GM19324 (cell line): ENCODE measurements at regions not wholly inside any gene's neighbourhood (a gene's known extent, or its start where the extent isn't known, plus 50 kb on each side); places are given as distances from the start of the nearest gene placed in this dataset.

Experiments used
- ATAC-seq: cut with Tn5 transposase; IDR thresholded peaks from one replicate; pipeline ENCODE4 v1.9.1; 2021; ENCODE audit warnings: mild to moderate bottlenecking, moderate library complexity; ENCODE audit not compliant: unreplicated experiment, low FRiP score

DNA sequence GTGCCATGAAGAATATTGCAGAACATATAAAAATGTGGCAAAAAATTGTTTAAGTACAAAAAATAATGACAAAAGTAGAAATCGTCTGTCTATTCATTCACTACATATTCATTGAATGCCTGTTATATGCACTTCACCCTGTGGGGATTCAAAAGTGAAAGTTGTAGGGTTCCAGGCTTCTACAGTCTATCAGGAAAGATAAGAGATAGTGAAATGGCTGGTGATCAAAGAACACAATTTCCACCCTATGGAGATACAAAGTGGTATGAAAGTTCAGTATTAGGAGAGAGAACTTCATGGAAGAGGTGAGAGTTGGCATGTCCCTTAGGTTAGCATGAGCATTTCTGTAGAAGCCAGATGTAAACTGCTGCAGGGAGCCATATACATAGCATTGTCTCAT, 127.0 kb upstream of the PMFBP1 start:
- no peak for ATAC-seq

DNA sequence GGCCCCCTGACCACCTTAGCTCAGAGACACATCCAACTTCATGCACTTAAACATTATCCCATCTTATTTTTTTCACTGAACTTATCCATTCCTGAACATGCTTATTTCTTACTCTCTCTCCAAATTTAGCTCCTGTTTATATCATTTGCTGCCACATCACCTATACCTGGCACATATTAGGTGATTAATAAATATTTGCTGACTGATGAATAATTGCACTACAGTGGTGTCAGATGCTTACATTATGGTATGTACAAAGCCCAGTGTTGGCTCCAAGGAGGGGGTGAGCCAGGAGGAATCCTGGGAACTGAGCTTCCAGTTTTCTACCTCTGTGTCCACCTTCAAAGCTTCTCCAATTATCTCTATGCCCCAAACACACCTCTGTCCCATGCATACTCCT, 124.0 kb upstream of the PMFBP1 start:
- ATAC-seq, result no peak

DNA sequence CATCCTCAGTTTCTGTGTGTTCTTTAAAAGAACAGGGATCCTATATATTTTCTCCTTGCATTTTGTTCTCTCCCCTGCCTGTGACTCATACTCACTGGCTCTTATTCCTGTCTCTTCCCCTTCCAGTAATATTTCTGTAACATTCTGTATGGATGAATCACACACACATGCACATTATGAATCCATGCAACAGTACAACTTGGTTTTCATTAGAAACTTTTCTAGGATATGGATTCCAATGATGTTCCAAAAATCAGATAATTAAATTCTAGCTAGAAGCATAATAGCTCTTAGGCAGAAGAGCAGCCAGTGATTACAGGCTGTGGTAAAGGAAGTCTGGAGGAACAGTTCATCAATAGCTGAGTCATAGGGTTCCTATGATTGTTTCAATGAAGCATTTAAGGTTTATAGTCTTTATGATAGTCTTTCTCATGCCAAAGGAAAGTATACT, 119.6 kb upstream of the PMFBP1 start:
- no peak for ATAC-seq

DNA sequence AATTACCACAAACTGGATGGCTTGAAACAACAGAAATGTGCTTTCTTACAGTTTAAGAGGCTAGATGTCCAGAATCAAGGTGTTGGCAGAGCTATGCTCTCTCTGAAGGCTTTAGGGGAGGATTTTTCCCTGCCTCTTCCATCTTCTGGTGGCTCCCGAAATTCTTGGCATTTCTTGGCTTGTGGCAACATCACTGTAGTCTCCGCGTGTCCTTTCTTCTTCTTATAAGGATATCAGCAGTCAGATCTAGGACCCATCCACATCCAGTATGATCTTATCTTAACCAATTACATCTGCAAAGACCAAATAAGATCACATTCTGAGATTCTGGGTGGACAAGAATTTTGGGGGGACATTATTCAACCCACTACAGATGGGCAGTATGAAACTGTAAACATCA, 119.2 kb upstream of the PMFBP1 start:
- no peak for ATAC-seq

DNA sequence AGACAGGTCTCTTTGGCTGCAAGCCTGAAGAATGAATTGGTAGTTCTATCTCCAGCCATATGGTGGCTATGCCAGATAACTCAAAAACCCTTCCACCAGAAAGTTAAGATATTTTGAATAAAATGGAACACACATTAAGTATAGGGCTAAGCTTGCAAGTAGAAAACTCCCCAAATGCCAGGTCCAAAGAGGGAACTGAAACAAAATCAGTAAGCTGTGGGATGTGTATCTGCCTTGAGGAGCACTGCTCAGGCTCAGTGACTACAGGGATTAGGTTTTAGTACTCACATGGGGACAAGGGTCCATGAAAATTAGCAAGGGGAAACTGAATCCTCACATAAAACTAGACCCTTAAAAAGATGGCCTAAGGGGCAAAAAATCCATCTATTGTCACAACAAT, 115.7 kb upstream of the PMFBP1 start:
- ATAC-seq, result no peak

DNA sequence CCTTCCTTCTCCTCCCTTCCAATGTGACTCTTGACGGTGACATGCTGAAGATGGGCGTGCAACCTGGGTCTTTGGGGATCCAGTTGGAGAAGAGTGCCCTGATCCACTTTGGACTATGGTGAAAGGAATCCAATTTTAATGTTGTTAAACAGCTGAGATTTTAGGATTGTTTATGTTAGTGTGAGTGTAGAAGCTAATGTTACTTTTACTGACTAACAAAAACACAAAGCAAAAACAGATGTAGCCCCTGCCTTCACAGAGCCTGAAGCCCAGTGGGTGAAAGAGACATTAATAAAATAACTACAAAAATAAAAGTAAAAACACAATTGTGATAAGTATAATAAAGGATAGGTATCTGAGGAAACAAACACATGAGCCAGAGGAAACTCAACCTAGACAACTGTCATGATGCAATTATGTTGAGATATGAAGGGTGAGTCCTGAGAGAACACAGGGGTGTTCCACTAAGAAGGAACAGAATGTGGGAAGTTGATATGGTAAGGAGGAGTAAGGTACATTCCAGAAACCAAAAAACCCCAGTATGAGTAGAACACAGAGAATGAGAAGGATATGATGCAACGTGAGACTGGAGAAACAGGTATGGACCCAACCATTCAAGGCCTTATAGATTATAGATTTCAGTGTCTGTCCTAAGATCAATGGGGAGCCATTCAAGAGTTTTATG, 115.1 kb upstream of the PMFBP1 start:
- no peak for ATAC-seq

DNA sequence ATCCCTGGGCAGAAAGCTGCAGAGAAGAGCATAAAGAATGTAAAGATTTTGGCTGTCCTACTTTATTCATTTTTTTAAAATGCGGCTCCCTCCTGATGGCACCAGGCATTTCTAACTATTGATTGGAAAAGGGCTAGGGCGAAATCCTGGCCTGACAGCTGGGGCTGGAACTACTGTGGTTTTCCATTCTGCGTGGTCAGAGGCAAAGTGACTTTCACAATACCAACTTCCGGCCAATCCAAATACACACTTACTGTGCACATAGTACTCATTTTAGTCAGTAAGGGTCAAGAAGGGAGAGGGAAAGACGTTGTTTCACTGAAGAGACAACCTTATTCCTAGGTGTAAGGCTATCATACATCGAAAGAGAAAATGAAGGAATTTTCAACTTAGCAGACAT, 113.8 kb upstream of the PMFBP1 start:
- no peak for ATAC-seq

DNA sequence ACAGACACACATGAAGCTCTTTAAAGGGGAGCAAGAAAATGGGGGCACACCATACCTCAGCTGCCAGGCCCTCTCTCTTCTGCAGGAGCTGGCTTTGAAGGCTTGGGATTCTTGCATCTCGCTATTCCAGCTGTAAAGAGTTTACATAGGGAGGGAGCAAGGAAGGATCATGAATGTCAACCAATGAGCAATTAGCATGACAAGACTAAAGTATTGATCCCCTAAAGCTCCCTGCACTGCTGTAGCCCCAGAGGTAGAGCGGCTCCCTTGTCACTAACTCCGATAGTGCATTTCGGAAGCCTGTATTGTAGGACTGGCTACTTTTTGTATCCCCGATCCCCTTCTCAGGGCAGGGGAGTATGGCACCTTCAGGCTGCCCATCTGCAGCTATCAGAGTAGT, 113.4 kb upstream of the PMFBP1 start:
- no peak for ATAC-seq

DNA sequence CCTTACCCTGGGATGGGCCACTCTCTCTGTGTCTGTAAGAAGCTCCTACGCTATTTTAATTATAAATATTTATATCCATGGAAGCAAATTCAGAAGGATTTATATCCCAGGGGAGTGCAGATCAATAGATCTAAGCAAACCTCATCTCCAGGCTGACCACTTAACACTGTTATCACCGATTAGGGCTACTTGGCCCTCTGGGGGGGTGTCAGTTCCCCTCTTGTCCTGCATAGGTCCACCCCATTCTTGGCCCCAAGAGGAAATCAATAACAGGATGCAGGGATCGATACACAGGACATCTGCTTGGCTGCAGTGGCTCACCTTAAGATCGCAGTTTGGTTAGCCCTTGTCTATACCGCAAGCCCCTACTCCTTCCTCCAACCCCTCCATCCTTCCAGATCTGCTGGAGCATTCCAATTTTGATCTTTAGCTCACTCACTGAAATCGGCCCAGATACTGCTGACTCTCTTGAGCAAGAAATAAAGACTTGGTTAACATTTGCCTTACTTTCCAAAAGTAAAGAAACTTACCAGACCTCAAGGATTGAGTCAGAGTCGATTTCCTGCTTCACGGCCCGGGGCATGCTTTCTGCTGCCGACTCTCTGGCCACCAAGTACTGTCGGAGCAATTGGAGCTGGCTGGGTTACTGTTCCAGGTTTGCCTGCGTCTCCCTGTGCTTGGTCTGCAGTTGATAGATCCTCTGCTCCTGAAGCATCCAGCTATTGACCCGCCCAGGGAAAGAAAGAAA, 112.3 kb upstream of the PMFBP1 start:
- ATAC-seq, result no peak

DNA sequence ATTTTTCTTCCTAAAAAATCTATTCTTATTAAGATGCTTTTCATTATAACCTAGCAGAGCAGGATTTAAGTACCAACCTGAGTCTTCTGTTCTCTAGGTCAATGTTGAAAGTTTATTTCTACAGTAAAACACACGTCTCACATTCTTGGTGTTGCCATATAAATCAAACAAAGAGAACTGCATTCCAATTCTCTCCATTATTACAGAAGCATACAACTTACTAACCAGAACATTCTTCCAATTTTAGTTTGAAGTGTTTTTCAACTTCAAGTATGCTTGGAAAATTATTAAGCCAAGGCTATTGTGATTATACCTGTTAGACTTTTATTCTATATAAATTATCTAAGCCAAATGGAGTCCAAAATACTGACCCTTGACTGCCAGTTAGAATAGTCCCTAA, 110.4 kb upstream of the PMFBP1 start:
- no peak for ATAC-seq

DNA sequence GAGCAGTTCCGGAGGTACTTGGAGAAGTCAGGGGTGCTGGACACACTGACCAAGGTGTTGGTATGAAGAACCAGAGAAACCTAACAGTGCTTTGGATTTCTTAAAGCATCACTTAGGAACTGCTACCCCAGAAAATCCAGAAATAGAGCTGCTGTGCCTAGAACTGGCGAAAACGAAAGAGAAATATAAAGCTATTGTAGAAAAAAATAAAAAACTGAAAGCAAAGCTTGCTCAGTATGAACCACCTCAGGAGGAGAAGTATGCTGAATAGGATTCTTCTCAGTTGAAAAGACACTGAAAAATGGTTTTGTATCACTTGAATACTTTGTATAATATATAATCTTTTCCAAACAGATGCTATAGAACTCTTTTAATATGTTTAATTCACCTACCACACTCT, 106.3 kb upstream of the PMFBP1 start:
- ATAC-seq, result no peak

DNA sequence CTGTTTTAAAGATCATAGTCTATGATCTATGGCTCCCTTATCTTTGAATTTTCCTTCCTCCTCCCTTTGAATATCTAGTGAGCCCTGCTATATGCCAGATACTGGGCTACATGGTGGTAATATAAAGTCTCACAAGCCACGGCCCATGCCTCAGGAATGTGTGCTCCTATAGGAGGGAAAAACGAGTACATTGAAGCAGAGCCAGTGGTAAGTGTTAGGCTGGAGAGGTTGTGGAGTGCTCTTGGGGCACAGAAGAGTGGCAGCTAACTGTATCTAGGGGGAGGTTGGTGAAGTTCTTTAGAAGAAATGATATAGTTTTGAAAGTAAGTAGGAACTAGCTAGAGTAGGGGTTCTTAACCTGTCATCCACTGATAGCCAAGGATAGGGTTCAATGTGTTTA, 105.8 kb upstream of the PMFBP1 start:
- ATAC-seq, result no peak

DNA sequence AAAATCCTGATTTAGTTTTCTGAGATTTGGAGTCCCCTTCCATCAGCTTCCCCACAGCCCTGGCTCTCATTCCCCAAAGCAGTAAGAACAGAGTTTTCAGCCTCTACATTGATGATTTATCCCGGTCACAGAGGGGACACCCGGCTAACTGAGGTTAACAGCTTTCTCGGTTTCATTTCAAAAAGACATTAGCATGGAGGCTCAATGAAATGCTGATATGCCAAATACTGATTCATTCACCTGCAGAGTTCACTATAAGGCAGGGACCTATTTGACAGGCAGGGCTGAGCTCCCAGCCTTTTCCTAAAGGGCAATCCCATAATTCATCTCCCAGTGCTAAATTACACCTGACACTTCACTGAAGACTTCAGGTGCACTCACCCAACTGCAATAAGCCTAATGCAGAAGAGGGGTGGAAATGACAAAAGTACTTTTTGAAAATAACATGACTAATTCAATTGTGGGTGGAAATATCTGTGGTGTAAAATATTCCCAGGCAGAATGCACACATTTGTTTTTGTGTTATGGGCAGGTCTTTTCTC, 99.8 kb upstream of the PMFBP1 start:
- ATAC-seq, result no peak

DNA sequence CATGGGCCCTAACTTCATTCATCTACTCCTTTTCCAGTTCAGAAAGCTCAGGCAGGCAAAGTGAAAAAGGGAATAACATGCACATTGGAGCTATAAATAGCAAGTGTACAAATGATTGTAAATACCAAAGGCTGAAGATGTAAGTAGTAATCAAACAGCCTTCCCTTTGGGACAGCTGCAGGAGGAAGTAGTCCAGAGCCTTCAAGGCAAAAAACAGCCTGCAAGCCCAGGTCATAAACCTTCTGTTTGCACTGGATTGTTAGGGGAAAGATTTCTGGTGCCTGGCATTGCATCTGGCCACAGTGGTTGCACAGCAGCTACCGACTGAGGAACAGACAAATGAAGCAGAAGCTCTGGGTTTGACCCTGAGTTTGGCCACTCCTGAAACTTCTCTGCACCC, 98.6 kb upstream of the PMFBP1 start:
- ATAC-seq, result no peak

DNA sequence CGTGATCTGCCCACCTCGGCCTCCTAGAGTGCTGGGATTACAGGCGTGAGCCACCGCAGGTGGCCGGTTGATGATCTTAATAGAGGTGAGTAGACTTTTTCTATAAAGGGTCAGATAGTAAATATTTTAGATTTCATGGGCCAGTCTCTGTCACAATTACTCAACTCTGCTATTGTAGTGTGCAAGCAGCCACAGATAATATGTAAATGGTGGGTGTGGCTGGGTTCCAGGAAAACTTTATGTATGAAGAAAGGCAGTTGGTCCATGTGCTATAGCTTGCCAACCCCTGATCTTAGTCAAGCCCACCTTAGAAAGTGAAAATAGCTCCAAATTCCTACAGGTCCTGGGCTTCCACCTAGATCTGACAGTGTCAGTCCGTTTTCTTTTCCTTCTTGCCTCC, 94.9 kb upstream of the PMFBP1 start:
- no peak for ATAC-seq

DNA sequence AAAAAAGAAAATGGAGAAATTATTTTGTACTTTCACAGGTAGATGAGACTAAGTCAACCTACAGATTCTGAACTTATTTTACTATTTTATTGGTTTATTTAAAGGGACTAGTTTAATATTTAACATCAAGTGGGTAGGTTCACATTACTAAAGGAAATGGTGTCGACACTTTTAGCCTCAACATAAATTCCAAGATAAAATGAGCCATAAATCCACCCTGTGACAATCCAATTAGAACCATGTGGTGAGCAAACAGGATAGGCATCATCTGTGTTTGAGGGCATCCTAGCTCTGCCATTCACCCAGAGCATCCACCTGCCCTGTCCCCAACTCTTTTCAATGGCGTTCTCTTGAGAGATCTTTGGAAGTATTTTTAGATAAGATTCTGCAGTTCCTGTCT, 92.8 kb upstream of the PMFBP1 start:
- no peak for ATAC-seq

DNA sequence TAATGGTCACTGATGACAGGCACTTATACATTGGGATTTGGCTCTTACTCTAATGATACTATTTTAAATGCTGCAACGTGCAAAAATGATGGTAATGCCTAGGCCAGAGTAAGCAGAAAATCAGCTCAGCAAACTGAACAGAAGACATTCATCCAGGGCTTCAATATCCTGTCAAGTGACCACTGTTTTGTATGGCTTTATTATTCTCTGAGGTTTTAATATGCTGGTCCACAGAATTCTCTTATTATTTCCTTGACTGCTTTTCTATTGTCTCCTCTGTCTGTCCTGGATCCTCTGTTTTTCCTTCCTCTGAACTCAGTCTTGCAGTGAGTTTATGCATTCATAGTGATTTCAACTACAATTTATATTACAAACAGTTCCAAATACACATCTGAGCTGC, 90.8 kb upstream of the PMFBP1 start:
- no peak for ATAC-seq

DNA sequence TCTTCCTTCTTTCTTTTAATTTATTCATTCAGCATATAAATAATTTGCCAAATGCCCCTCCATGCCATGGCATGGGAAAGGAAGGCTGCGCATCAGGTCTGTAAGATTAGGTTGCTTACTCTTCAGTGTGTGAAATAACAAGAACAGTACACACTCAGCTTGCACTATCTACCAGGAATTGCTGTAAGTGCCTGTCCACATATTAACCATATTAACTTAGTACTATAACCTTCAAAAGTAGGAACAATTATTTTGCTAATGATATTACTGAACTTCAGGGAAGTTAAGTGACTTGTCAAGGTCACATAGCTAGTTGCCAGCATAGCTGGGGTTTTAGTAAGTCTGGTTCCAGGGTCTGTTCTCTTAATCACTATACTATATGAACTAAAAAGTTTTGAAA, 89.2 kb upstream of the PMFBP1 start:
- no peak for ATAC-seq

DNA sequence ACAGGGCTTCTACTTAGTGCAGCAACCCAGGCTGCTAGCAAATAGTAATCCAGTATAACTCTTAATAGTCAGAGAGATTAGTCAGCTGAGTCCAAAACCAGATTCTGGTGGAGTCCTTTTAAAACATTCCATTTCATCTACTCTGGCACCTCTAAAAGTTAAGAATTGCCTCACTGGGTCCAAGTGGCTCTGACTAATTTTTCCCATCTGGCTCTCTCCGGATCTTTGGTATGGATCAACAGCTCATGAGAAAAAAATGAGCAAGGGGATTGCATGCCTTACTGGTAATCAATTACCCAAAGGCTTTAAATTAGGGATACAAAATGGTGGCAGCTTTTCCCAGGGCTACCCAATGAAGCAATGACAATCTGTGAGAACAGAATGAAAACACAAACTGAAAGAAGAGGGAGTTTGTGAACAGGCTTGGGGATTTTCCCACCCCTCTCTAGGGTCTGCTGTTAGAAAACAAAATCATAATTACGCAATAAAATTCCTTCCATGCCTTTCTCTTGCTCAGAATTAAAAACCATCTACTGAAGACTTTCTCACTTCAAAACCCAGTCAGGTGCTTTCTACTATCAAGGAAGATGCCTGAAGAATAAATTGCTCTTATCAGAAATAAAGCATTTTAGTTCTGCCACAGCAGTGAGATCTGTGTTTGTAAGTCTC, 84.6 kb upstream of the PMFBP1 start:
- ATAC-seq, result no peak

DNA sequence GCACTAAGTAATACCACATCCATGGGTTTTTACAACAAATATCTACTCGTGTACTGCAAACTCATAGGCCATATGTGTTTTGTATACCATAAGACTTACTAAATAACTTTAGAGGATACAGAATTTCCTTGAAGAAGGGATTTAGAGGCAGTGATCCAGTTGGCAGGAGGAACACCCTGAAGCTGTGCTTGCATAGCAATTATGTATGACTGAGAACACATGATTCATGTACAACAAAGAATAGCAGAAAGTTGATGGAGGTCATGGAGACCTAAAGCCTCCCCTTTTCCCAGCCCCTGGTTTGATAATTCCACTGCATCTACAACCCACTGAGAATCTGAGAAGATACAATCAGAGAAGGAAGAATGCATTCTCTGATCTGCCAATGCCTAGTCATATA, 83.8 kb upstream of the PMFBP1 start:
- ATAC-seq, result no peak

DNA sequence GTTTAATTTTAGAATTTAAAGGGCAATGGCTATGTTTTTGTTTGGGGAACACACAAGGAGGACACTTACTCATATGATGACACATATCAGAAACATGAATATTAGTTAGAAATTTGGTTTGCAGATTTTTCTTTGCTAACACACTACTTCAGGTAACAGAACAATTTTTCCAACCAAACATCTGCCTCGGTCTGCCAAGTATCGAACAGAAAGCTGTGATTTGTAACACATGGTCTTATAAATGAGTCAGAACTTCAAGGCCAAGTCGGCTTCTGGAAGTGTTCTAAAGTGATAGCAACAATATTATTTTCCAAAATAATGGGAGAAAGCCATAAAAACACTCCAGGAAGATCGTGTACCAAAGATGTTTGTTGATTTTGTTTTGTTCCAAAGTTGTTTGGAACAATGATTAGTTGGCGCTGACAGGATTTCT, 75.9 kb upstream of the PMFBP1 start:
- no peak for ATAC-seq

DNA sequence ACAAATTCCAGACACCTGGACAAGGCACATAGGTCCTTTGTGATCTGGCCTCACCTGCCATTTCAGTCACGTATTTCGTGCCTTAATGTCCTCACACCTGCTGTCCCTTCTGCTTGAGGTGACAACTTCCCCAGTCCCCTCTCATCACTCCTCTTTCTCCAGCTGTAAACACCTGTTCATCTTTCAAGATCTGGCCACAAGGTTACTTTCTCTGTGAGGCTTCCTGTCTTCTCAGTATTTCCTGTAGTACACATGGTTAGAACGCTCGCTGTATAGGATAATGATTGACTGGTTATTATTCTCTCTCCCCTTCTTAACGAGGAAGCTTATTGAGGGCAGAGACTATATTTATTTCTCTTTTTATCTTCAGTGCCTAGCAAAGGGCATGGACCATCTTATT, 74.5 kb upstream of the PMFBP1 start:
- ATAC-seq, result no peak
